H1 (cell line): ENCODE measurements at regions not wholly inside any gene's neighbourhood (a gene's known extent, or its start where the extent isn't known, plus 50 kb on each side); places are given as distances from the start of the nearest gene placed in this dataset.

Source experiments
- CTCF ChIA-PET: fragments of 300-600 bp; sonication (Branson Sonifier 250); formaldehyde crosslinking; loops from one replicate; lab custom pipeline; 2021; ENCODE audit not compliant: partially characterized antibody; lab: Charles Lee
- POLR2A ChIA-PET: fragments of 300-600 bp; sonication (Branson Sonifier 250); formaldehyde crosslinking; loops from one replicate; lab custom pipeline; 2021; ENCODE audit warnings: inconsistent platforms; ENCODE audit not compliant: partially characterized antibody; lab: Charles Lee
- DNase-seq, 2 experiments: peaks; one replicate each; pipeline versions ENCODE4 v3.0.0 to v3.0.0-alpha.2; 2010 to 2022; ENCODE audit warnings: low spot score in 2 of 2, low read depth in 1 of 2, mixed read lengths in 1 of 2
- FAIRE-seq: peaks from 2 replicates; lab custom pipeline; 2011; peaks lifted over from hg19 to GRCh38; lab: Jason Lieb, UNC
- H2AFZ ChIP-seq: 2 replicates; pipeline ENCODE4 v1.8.1; 2012; ENCODE audit warnings: low read length, inconsistent platforms
- H2AK5ac ChIP-seq: 2 replicates; pipeline ENCODE4 v1.6.1; 2013; ENCODE audit warnings: low read depth, low read length
- H2BK120ac ChIP-seq: replicated peaks from 2 replicates; pipeline ENCODE3; 2013; ENCODE audit warnings: low read depth, low read length, inconsistent platforms
- H2BK12ac ChIP-seq: 2 replicates; pipeline ENCODE4 v1.6.1; 2013; ENCODE audit warnings: low read depth, low read length
- H2BK15ac ChIP-seq: 2 replicates; pipeline ENCODE4 v1.6.1; 2013; ENCODE audit warnings: low read length
- H2BK20ac ChIP-seq: 2 replicates; pipeline ENCODE4 v1.6.1; 2013; ENCODE audit warnings: low read length
- H2BK5ac ChIP-seq: 2 replicates; pipeline ENCODE4 v1.6.1; 2013; ENCODE audit warnings: low read depth, low read length
- H3K14ac ChIP-seq: 2 replicates; pipeline ENCODE4 v1.6.1; 2013; ENCODE audit warnings: inconsistent platforms; ENCODE audit not compliant: insufficient read length
- H3K18ac ChIP-seq: 2 replicates; pipeline ENCODE4 v1.6.1; 2013; ENCODE audit warnings: low read length; ENCODE audit errors: extremely low read depth
- H3K23ac ChIP-seq: 2 replicates; pipeline ENCODE4 v1.6.1; 2013; ENCODE audit warnings: inconsistent platforms; ENCODE audit not compliant: insufficient read length
- H3K23me2 ChIP-seq: 2 replicates; pipeline ENCODE4 v1.6.1; 2013; ENCODE audit warnings: low read depth, low read length
- H3K27ac ChIP-seq: 2 replicates; pipeline ENCODE4 v1.6.1; 2011; ENCODE audit warnings: low read depth, low read length, inconsistent platforms
- H3K27me3 ChIP-seq, 4 experiments: replicated peaks in 1 of 4; 1 replicate in 1 of 4; 2 replicates in 3 of 4; pipeline versions ENCODE4 v1.6.1 to v1.8.1; 2011 to 2013; ENCODE audit warnings: low read length in 3 of 4, mild to moderate bottlenecking in 3 of 4, inconsistent platforms in 2 of 4, mixed read lengths in 2 of 4, moderate library complexity in 1 of 4; ENCODE audit not compliant: control insufficient read depth in 3 of 4, insufficient read depth in 3 of 4; ENCODE audit errors: extremely low read depth in 1 of 4
- H3K36me3 ChIP-seq, 4 experiments: 2 replicates each; pipeline versions ENCODE4 v1.6.1 to v1.8.1; 2011 to 2013; ENCODE audit warnings: mild to moderate bottlenecking in 4 of 4, low read length in 3 of 4, moderate library complexity in 2 of 4, control low read depth in 1 of 4, inconsistent platforms in 1 of 4; ENCODE audit not compliant: insufficient read depth in 4 of 4, control insufficient read depth in 2 of 4
- H3K4ac ChIP-seq: replicated peaks from 2 replicates; pipeline ENCODE3; 2013; ENCODE audit warnings: low read length, low read depth, mixed read lengths, inconsistent platforms; ENCODE audit not compliant: insufficient read length
- H3K4me1 ChIP-seq, 4 experiments: replicated peaks in 1 of 4; 1 replicate in 1 of 4; 2 replicates in 3 of 4; pipeline versions ENCODE4 v1.6.1 to v1.8.1; 2011 to 2013; ENCODE audit warnings: low read length in 3 of 4, inconsistent platforms in 2 of 4, mixed read lengths in 1 of 4; ENCODE audit not compliant: insufficient read depth in 4 of 4, control insufficient read depth in 3 of 4
- H3K4me2 ChIP-seq, 2 experiments: 2 replicates each; pipeline versions ENCODE4 v1.6.1 to v1.8.1; 2011 to 2013; ENCODE audit warnings: low read depth in 2 of 2, low read length in 2 of 2, control low read depth in 1 of 2, inconsistent platforms in 1 of 2, mild to moderate bottlenecking in 1 of 2; ENCODE audit not compliant: insufficient read depth in 1 of 2
- H3K4me3 ChIP-seq, 4 experiments: fragments of 200-600, 300-600 bp in 1 of 4; sonication (generic), shearing (Covaris generic), sonication (Bioruptor Twin) in 1 of 4; 2 replicates each; pipeline versions ENCODE4 v1.5.1 to v1.8.1; 2011 to 2016; ENCODE audit warnings: low read length in 4 of 4, low read depth in 3 of 4, control low read depth in 2 of 4, inconsistent platforms in 2 of 4, mild to moderate bottlenecking in 2 of 4, mixed read lengths in 1 of 4, moderate library complexity in 1 of 4; ENCODE audit not compliant: insufficient read depth in 2 of 4; ENCODE audit errors: extremely low read depth in 1 of 4
- H3K56ac ChIP-seq: replicated peaks from 2 replicates; pipeline ENCODE3; 2013; ENCODE audit warnings: low read depth, mild to moderate bottlenecking, mixed read lengths, low read length, inconsistent platforms; ENCODE audit not compliant: insufficient read length
- H3K79me1 ChIP-seq: 2 replicates; pipeline ENCODE4 v1.6.1; 2013; ENCODE audit warnings: low read depth, low read length, control low read depth
- H3K79me2 ChIP-seq, 2 experiments: 2 replicates each; pipeline versions ENCODE4 v1.6.1 to v1.8.1; 2012 to 2013; ENCODE audit warnings: low read length in 2 of 2, mild to moderate bottlenecking in 2 of 2, inconsistent platforms in 1 of 2; ENCODE audit not compliant: insufficient read depth in 2 of 2, control insufficient read depth in 1 of 2
- H3K9ac ChIP-seq, 4 experiments: replicated peaks in 1 of 4; 1 replicate in 1 of 4; 2 replicates in 3 of 4; pipeline versions ENCODE4 v1.6.1 to v1.8.1; 2011 to 2013; ENCODE audit warnings: low read depth in 3 of 4, low read length in 3 of 4, control low read depth in 2 of 4, mild to moderate bottlenecking in 2 of 4, moderate library complexity in 2 of 4, inconsistent platforms in 1 of 4; ENCODE audit errors: extremely low read depth in 1 of 4
- H3K9me3 ChIP-seq, 2 experiments: 2 replicates each; pipeline versions ENCODE4 v1.6.1 to v1.8.1; 2012 to 2013; ENCODE audit warnings: mild to moderate bottlenecking in 2 of 2, moderate library complexity in 2 of 2, control low read depth in 1 of 2, inconsistent platforms in 1 of 2, low read depth in 1 of 2, low read length in 1 of 2, mixed read lengths in 1 of 2; ENCODE audit not compliant: insufficient read depth in 2 of 2
- H4K20me1 ChIP-seq, 2 experiments: replicated peaks in 1 of 2; 2 replicates each; pipeline versions ENCODE3 to v1.8.1; 2011 to 2013; ENCODE audit warnings: inconsistent platforms in 2 of 2, low read length in 2 of 2, mild to moderate bottlenecking in 1 of 2; ENCODE audit not compliant: insufficient read depth in 2 of 2, control insufficient read depth in 1 of 2
- H4K5ac ChIP-seq: 2 replicates; pipeline ENCODE4 v1.6.1; 2013; ENCODE audit warnings: low read length, low read depth, mixed read lengths, inconsistent platforms; ENCODE audit not compliant: insufficient read length
- H4K8ac ChIP-seq: 2 replicates; pipeline ENCODE4 v1.8.0; 2013; ENCODE audit warnings: mild to moderate bottlenecking, moderate library complexity, low read length, inconsistent platforms; ENCODE audit not compliant: insufficient read depth; ENCODE audit errors: extremely low read depth
- H4K91ac ChIP-seq: replicated peaks from 2 replicates; pipeline ENCODE3; 2013; ENCODE audit warnings: low read length, mixed read lengths, inconsistent platforms; ENCODE audit not compliant: insufficient read length
- GABPA ChIP-seq: IDR thresholded peaks from 2 replicates; pipeline ENCODE4 v1.6.1; 2011; ENCODE audit warnings: mild to moderate bottlenecking, low read length, moderate library complexity, borderline replicate concordance; ENCODE audit not compliant: insufficient read depth
- SP2 ChIP-seq: IDR thresholded peaks from 2 replicates; pipeline ENCODE4 v1.6.1; 2012; ENCODE audit warnings: mild to moderate bottlenecking, low read length, inconsistent platforms
- WGBS, 2 experiments: shearing (Covaris generic) in 1 of 2; methylation state at CpG; one replicate each; pipeline versions ENCODE4 v1.1.6 to v1.1.7; 2013 to 2015; ENCODE audit warnings: low lambda C conversion rate in 2 of 2, mixed read lengths in 2 of 2, inconsistent platforms in 1 of 2, low coverage in 1 of 2, missing lambda C conversion rate in 1 of 2; ENCODE audit not compliant: insufficient replicate concordance in 2 of 2, insufficient coverage in 1 of 2, insufficient read length in 1 of 2; ENCODE audit errors: extremely low coverage in 1 of 2, missing lambda C conversion rate in 1 of 2; 5-methylcytosine and 5-hydroxymethylcytosine counted together

- WGBS, 2 experiments, result 87% methylated on average over 8 of the region's 8 CpGs; no CpG with 5 or more reads in 1 of the 2 experiments
- TF ChIP-seq SP2, result no peak
- no peak for TF ChIP-seq GABPA
These were observed 54.7 kb downstream of the OR2B6 start for GRCh38 chr6:28011722-28012121.

More at GRCh38 chr6:28011722-28012121, 54.7 kb downstream of the OR2B6 start:
- Histone ChIP-seq H3K79me1 (no peaks in the 10 kb centered on the region), H3K9me3 (no peaks in the 10 kb centered on the region), H3K27me3 (no peaks in the 10 kb centered on the region), H3K4me3 (no peak overlapping the region), H3K4me2 (no peak overlapping the region), H3K79me2 (no peaks in the 10 kb centered on the region), H2BK20ac (no peak overlapping the region), H2BK120ac (no peak overlapping the region), H4K8ac (no peak overlapping the region), H3K18ac (no peak overlapping the region), H3K23me2 (no peaks in the 10 kb centered on the region), H2BK5ac (no peak overlapping the region), H2BK15ac (no peak overlapping the region), H2BK12ac (no peak overlapping the region), H2AK5ac (no peak overlapping the region), H4K91ac (no peak overlapping the region), H4K20me1 (no peaks in the 10 kb centered on the region), H3K23ac (no peak overlapping the region), H3K4ac (no peak overlapping the region), H3K14ac (no peak overlapping the region), H3K56ac (no peak overlapping the region), H3K27ac (no peak overlapping the region), H3K9ac (no peak overlapping the region), H3K4me1 (no peaks in the 10 kb centered on the region), H4K5ac (no peak overlapping the region), H3K36me3 (no peaks in the 10 kb centered on the region), H2AFZ (no peak overlapping the region)
- CTCF ChIA-PET, result interaction anchor here (0.6 kb wide), 1 partner anchor 573 kb away, joined by 3 read pairs; no protein-coding TSS in a partner anchor
- POLR2A ChIA-PET, result interaction anchor here (0.5 to 1.5 kb wide), 2 partner anchors 141 to 296 kb away, joined by 3 read pairs; no protein-coding TSS in a partner anchor
- DNase-seq, result no peak
- FAIRE-seq, result no peak
